Activated naive CD8-positive, alpha-beta T cell treated with anti-CD3 and anti-CD28 coated beads, Interleukin-2, amount 10 ng/mL, durations not matched to agents 7 days and 5 days (primary cell): ENCODE measurements at regions not wholly inside any gene's neighbourhood (a gene's known extent, or its start where the extent isn't known, plus 50 kb on each side); places are given as distances from the start of the nearest gene placed in this dataset.

Experiments used
- ATAC-seq: fragments of 150-1000 bp; cut with Tn5 transposase; one replicate; pipeline ENCODE4 v1.10.0; 2021; ENCODE audit warnings: low read depth, moderate library complexity
- POLR2A ChIA-PET: fragments of 350-600 bp; sonication (Branson Sonifier 250); formaldehyde crosslinking; loops from one replicate; lab custom pipeline; 2021; ENCODE audit warnings: antibody characterized with exemption; lab: Charles Lee
- DNase-seq: peaks from one replicate; pipeline ENCODE4 v3.0.0; 2021
- H3K27ac Mint-ChIP-seq: one replicate; pipeline ENCODE4 v1.8.0; 2022; ENCODE audit warnings: mild to moderate bottlenecking, mixed read lengths
- H3K27me3 Mint-ChIP-seq: one replicate; pipeline ENCODE4 v1.8.0; 2022; ENCODE audit warnings: mild to moderate bottlenecking, moderate library complexity, mixed read lengths
- H3K36me3 Mint-ChIP-seq: one replicate; pipeline ENCODE4 v1.8.0; 2021; ENCODE audit warnings: mild to moderate bottlenecking, mixed read lengths
- H3K4me1 Mint-ChIP-seq: one replicate; pipeline ENCODE4 v1.8.0; 2021; ENCODE audit warnings: mixed read lengths
- H3K4me3 Mint-ChIP-seq: one replicate; pipeline ENCODE4 v1.8.0; 2022; ENCODE audit warnings: mild to moderate bottlenecking, moderate library complexity, mixed read lengths
- H3K9me3 Mint-ChIP-seq: one replicate; pipeline ENCODE4 v1.8.0; 2021; ENCODE audit warnings: mixed read lengths

DNA sequence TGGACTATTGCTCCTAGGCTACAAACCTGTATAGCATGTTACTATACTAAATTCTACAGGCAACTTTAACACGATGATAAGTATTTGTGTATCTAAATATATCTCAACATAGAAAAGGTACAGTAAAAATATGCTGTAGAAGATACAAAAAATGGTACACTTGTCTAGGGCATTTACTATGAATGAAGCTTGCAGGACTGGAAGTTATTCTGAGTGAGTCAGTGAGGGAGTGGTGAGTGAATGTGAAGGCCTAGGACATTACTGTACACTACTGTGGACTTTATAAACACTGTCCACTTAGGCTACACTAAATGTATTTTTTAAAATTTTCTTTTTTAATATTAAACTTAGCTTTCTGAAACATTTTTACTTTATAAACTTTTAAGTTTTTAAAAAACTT lies 140.5 kb upstream of the SGO1 start:
- POLR2A ChIA-PET = no interaction called here
- DNase-seq = no peak
- no peaks in the 10 kb centered on the region for H3K36me3 Mint-ChIP-seq

DNA sequence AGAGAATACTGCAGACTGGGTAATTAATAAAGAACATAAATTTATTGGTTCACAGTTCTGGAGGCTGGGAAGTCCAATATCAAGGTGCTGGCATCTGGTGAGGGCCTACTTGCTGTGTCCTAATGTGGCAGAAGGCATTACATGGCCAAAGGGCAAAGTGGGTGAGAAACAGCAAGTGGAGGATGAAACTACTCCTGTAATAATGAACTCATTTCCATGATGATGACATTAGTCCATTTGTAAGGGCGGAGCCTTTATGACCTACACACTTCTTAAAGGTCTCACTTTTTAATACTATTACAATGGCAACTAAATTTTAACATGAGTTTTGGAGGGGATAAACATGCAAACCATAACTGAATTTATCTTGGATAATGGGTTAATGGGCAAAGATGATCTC lies 139.6 kb upstream of the SGO1 start:
- ATAC-seq (no peak), DNase-seq (no peak)
- Mint-ChIP-seq H3K9me3 (no peaks in the 10 kb centered on the region), H3K4me3 (no peak overlapping the region), H3K27me3 (no peaks in the 10 kb centered on the region), H3K4me1 (no peaks in the 10 kb centered on the region), H3K27ac (no peak overlapping the region), H3K36me3 (no peaks in the 10 kb centered on the region)
- POLR2A ChIA-PET = no interaction called here

More for the DNA sequence above, 140.5 kb upstream of the SGO1 start:
- no peak for ATAC-seq
- H3K4me3 Mint-ChIP-seq = no peak overlapping the region
- H3K9me3 Mint-ChIP-seq = no peaks in the 10 kb centered on the region
- no peak overlapping the region for H3K27ac Mint-ChIP-seq
- H3K4me1 Mint-ChIP-seq = no peaks in the 10 kb centered on the region
- no peaks in the 10 kb centered on the region for H3K27me3 Mint-ChIP-seq

DNA sequence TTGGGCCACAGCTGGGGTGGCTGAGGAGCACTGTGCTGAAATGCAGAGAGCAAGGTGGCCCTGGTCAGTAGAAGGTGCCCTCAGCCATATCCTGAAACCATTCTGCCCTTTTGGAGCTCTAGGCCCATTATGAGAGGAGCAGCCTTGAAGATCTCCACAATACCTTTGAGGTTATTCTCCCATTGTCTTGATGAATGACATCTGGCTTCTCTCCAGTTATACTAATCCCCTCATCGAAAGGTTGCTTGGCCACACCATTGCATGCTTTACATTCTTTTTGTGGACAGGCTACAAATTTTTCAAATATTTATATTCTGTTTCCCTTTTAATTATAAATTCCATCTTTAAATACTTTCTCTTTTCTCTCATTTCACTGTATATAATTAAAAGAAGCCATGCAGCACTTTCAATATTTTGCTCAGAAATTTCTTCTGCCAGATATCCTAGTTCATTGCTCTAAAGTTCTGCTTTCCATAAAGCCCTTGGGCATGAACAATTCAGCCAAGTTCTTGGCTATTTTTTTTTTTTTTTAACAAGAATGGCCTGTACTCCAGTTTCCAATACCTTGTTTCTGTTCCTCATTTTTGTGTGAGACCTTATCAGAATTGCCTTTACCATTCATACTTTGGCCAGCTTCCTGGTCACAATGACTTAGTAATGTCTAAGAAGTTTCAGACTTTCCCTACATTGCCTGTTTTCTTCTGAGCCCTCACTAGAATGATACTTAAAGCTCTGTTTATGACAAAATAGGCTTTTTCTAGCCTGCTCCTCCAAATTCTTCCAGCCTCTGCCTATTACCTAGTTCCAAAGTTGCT lies 138.9 kb upstream of the SGO1 start:
- H3K4me3 Mint-ChIP-seq = no peak overlapping the region
- no peaks in the 10 kb centered on the region for H3K4me1 Mint-ChIP-seq
- H3K9me3 Mint-ChIP-seq = no peaks in the 10 kb centered on the region
- no peaks in the 10 kb centered on the region for H3K36me3 Mint-ChIP-seq
- H3K27me3 Mint-ChIP-seq = no peaks in the 10 kb centered on the region
- DNase-seq (no peak), ATAC-seq (no peak)
- POLR2A ChIA-PET = no interaction called here
- H3K27ac Mint-ChIP-seq = no peak overlapping the region

DNA sequence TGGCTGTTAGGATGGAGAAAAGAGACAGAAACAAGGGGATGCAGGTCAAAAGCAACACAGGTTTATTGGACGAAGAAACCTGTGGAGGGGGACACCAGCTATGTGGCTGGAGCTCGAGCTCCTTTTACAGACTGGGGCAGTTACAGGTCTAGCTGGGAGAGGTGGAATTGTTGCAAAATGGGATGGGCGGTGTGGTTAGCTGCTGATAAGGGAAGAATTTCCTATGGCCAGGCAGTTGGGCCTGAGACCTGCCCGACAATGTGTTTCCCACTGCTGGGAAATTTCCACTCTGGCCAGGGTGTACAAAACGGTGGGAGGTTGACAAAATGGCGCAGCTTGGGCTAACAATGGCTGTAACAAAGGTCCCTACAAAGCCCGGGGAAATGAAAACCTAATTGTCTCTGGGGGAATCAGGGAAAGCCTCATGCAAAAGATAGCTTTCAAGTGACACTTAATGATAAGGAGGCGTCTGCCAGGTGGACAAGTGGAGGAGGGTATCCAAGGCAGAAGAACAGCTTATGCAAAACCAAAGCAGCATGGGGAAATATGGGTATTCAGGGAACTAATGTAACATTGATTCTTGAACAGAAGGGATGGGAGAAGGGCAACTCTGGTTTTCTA lies 137.4 kb upstream of the SGO1 start:
- no peaks in the 10 kb centered on the region for H3K27me3 Mint-ChIP-seq
- POLR2A ChIA-PET = no interaction called here
- H3K9me3 Mint-ChIP-seq = no peaks in the 10 kb centered on the region
- H3K36me3 Mint-ChIP-seq = no peaks in the 10 kb centered on the region
- no peak overlapping the region for H3K4me3 Mint-ChIP-seq
- ATAC-seq (no peak), DNase-seq (no peak)
- H3K27ac Mint-ChIP-seq = no peak overlapping the region
- H3K4me1 Mint-ChIP-seq = no peaks in the 10 kb centered on the region

DNA sequence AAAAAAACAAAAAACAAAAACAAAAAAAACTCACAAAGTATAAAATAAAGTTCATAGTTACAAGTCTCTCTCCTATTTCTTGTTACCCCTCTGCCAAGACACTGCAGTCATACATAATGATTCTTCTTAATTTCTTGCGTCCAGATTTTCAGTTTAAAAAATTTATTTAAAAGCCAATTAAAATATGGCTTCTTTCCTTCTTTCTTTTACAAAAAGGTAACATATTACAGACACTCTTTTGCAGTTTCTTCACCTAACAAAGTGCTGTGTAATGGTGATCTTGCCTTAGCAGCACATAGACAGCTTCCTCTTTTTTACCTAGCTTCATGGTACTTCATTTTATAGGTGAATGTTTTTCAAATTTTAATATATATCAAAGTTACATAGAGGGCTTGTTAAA lies 136.1 kb upstream of the SGO1 start:
- POLR2A ChIA-PET = no interaction called here
- Mint-ChIP-seq H3K36me3 (no peaks in the 10 kb centered on the region), H3K9me3 (no peaks in the 10 kb centered on the region), H3K27me3 (no peaks in the 10 kb centered on the region), H3K4me3 (no peak overlapping the region), H3K27ac (no peak overlapping the region), H3K4me1 (no peaks in the 10 kb centered on the region)
- ATAC-seq = no peak
- DNase-seq = no peak

DNA sequence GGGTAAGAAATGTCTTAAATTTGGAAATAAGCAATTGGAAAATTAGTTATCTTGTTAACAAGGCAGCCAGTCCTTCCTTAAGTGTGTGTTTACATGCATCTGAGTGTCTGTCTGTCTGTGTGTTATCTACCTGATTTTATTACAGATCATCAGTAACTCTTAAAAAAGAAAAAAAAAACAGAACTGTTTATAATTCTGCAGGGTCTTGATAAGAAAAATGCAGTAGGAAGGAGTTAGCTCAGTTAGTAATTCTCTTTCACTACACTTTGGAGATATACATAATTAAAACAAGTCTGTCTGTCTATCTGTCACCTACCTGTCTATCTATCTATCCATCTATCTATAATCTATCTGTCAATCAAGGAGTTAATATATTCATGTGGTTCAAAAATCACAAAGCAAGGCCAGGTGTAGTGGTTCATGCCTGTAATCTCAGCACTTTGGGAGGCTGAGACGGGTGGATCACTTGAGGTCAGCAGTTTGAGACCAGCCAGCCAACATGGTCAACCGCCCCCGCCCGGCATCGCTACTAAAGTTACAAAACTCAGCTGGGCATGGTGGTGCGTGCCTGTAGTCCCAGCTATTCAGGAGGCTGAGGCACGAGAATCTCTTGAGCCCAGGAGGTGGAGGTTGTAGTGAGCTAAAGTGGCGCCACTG lies 135.5 kb upstream of the SGO1 start:
- no peak for DNase-seq
- no peak overlapping the region for H3K27ac Mint-ChIP-seq
- H3K4me1 Mint-ChIP-seq = no peaks in the 10 kb centered on the region
- H3K4me3 Mint-ChIP-seq = no peak overlapping the region
- H3K27me3 Mint-ChIP-seq = no peaks in the 10 kb centered on the region
- ATAC-seq = no peak
- no peaks in the 10 kb centered on the region for H3K36me3 Mint-ChIP-seq
- no peaks in the 10 kb centered on the region for H3K9me3 Mint-ChIP-seq
- POLR2A ChIA-PET = no interaction called here

DNA sequence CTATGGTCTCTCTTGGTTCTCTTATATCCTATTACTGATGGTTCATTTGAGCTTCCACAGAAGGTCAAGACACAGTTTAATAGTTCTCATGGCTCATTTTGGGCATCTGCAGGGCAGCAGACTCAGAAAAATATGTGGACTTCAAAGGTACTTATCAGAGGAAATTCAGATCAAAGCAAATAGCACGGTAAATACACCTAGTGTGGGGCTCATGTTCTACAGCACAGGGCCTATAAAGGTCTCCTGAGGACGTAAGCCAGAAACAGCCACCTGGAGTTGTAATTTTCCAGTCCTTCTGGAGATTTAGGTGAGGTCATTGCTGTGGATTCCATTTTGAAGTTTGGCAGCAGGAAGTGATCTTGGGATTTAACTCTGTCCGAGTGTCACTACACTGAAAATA lies 134.5 kb upstream of the SGO1 start:
- ATAC-seq = no peak
- POLR2A ChIA-PET = no interaction called here

DNA sequence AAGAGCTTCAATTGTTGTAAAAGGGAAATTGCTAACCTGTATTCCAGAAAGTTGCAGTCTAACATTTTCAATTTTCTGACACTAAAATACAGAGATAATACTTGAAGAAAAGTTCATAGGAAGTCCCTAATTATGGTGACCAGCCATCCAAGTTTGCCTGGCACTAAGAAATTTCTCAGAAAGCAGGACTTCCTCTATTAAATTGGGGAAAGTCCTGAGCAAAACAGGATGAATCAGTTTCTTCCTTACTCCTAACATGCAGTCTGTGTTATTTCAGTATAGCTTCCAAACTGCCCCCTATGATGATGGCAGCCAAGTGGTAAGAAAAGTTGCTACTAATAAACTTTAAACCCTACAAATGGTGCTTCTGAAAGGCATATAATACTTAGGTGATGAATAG lies 133.5 kb upstream of the SGO1 start:
- Mint-ChIP-seq H3K36me3 (no peaks in the 10 kb centered on the region), H3K27me3 (no peaks in the 10 kb centered on the region), H3K27ac (no peak overlapping the region), H3K4me1 (no peaks in the 10 kb centered on the region), H3K9me3 (no peaks in the 10 kb centered on the region), H3K4me3 (no peak overlapping the region)
- DNase-seq = no peak
- POLR2A ChIA-PET = no interaction called here
- ATAC-seq = no peak

More for the DNA sequence above, 134.5 kb upstream of the SGO1 start:
- Mint-ChIP-seq H3K9me3 (no peaks in the 10 kb centered on the region), H3K27me3 (no peaks in the 10 kb centered on the region), H3K36me3 (no peaks in the 10 kb centered on the region), H3K4me1 (no peaks in the 10 kb centered on the region), H3K4me3 (no peak overlapping the region), H3K27ac (no peak overlapping the region)
- DNase-seq = no peak

DNA sequence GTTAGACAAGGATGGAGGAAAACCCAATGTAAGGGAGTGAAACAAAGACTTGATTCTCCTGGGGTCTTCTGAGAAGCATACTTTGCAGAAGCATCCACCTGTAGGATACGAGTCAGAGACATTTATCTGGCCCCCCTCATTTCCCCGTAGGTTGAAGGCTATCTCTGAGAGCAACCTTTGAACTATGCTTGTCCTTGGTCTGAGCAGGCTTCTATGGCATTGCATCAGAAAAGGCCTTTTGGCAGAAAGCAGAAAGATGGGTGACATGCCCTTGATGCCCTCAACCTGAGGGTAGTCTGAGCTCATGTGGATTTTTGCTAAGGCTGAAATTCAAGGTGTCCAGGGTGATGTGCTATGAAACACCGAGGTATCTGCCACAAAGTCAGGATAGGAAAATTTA lies 131.6 kb upstream of the SGO1 start:
- H3K27ac Mint-ChIP-seq = no peak overlapping the region
- no peaks in the 10 kb centered on the region for H3K9me3 Mint-ChIP-seq

DNA sequence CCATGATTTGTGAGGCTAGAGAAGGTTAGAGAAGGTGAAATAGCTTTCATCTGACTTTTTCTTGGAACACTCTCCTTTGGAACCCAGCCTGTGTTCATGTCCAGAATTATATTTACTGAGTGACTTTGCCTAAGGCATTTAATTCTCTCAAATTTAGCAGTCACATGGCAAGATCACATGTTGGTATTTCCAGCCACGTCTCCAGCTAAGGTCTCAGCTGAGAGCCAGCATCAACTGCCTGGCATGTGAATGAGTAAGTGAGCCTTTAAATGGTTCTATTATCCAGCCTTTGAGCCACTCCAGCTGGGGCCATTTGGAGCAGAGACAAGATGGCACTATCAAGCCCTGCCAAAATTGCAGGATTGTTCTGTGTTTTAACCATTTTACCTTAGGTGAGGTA lies 130.2 kb upstream of the SGO1 start:
- POLR2A ChIA-PET = no interaction called here
- Mint-ChIP-seq H3K27ac (no peak overlapping the region), H3K4me1 (no peaks in the 10 kb centered on the region), H3K27me3 (no peaks in the 10 kb centered on the region), H3K4me3 (no peak overlapping the region), H3K36me3 (no peaks in the 10 kb centered on the region), H3K9me3 (peaks cover 4% of the 10 kb centered on the region)
- no peak for ATAC-seq
- DNase-seq = no peak

More for the DNA sequence above, 131.6 kb upstream of the SGO1 start:
- Mint-ChIP-seq H3K4me3 (no peak overlapping the region), H3K27me3 (no peaks in the 10 kb centered on the region), H3K4me1 (no peaks in the 10 kb centered on the region), H3K36me3 (no peaks in the 10 kb centered on the region)
- no peak for ATAC-seq
- POLR2A ChIA-PET = no interaction called here
- DNase-seq = no peak

DNA sequence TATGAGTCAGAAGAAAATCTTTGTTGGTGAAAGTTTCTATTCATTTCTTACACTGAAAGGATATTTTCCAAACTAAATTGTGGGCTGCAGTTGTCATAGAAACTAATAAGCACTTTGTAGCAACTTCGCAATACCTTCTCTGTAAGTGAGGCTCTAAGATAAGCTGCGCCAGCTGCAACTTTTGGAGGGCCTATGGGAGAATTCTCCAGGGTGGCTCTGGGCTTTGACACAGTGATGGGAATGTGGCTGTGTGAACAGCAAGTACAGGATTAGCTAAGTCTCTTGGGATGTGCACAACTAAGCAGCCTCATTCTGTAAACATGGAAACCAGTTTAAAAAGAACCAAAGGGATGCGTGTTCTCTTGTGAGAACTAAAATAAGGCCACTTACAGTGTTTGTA lies 124.6 kb upstream of the SGO1 start:
- no peak for ATAC-seq
- Mint-ChIP-seq H3K9me3 (peaks cover 5% of the 10 kb centered on the region), H3K27me3 (no peaks in the 10 kb centered on the region), H3K4me1 (no peaks in the 10 kb centered on the region), H3K27ac (no peak overlapping the region), H3K36me3 (no peaks in the 10 kb centered on the region), H3K4me3 (no peak overlapping the region)
- POLR2A ChIA-PET = no interaction called here
- DNase-seq = no peak

DNA sequence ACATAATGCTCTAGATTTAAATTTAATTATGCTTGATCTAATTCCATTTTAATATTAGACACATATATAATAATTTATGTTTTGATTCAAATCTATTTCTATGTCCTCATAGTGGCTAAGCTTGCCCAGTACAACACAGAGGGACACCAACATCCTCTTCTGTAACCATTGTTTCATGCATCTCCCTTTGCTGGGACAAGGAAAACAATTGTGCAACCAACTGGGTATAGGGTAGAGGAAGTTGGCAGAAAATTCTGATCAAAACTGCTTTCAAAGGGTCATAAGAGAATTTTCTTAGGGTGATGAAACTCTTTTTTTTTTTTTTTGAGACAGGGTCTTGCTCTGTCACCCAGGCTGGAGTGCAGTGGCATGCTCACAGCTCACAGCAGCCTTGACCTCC lies 121.4 kb upstream of the SGO1 start:
- Mint-ChIP-seq H3K27ac (no peak overlapping the region), H3K36me3 (peaks cover 2% of the 10 kb centered on the region), H3K9me3 (peaks cover 7% of the 10 kb centered on the region), H3K4me1 (no peaks in the 10 kb centered on the region), H3K27me3 (no peaks in the 10 kb centered on the region), H3K4me3 (no peak overlapping the region)
- POLR2A ChIA-PET = no interaction called here
- DNase-seq (no peak), ATAC-seq (no peak)

DNA sequence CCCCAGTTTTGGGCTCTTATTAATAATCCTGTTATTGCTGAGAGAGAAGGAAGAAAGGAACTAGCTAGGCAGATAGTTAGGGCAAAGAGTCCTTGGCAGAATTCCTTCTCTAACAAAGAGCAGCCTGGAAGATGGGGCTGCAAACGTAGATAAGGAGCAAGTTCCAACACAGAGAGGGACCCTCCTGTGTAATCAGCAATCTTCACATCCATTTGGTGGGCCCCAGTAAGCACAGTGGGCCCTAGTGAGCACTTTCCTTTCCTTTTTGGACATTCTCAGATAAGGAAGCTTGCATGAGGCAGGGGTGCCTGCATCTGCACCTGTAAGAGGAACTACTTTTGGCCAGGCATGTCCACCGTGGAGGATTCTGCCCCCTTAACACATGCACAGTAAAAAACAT lies 119.6 kb upstream of the SGO1 start:
- Mint-ChIP-seq H3K4me1 (no peaks in the 10 kb centered on the region), H3K27me3 (no peaks in the 10 kb centered on the region), H3K4me3 (no peak overlapping the region), H3K9me3 (peaks cover 2% of the 10 kb centered on the region), H3K36me3 (peaks cover 2% of the 10 kb centered on the region), H3K27ac (no peak overlapping the region)
- ATAC-seq (no peak), DNase-seq (no peak)
- POLR2A ChIA-PET = no interaction called here

DNA sequence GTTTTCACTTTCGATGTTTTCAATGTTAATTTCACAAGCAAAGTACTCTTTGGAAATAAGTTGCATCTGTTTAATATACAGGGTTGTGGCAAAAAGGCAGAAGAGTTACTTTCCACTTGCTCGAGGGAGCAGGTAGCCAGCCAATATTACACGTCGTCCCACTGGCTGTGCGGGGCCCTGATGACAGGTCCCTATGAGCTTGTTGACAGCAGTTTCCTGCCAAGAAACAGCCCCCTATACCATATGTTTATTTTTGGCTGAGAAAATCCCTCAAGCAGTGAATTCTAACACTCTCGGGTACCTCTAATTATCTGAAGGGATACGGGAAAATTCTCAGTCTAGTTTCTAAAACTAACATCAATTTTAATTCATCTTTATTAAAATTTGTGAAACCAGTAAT lies 116.8 kb upstream of the SGO1 start:
- ATAC-seq = no peak
- no peak overlapping the region for H3K4me3 Mint-ChIP-seq
- peaks cover 3% of the 10 kb centered on the region for H3K9me3 Mint-ChIP-seq
- POLR2A ChIA-PET = no interaction called here
- peaks cover 2% of the 10 kb centered on the region for H3K36me3 Mint-ChIP-seq
- H3K27ac Mint-ChIP-seq = no peak overlapping the region
- no peaks in the 10 kb centered on the region for H3K27me3 Mint-ChIP-seq
- no peak for DNase-seq
- no peaks in the 10 kb centered on the region for H3K4me1 Mint-ChIP-seq
